H1 (cell line): ENCODE measurements at regions not wholly inside any gene's neighbourhood (a gene's known extent, or its start where the extent isn't known, plus 50 kb on each side); places are given as distances from the start of the nearest gene placed in this dataset.

Source experiments
- CTCF ChIA-PET: fragments of 300-600 bp; sonication (Branson Sonifier 250); formaldehyde crosslinking; loops from one replicate; lab custom pipeline; 2021; ENCODE audit not compliant: partially characterized antibody; lab: Charles Lee
- POLR2A ChIA-PET: fragments of 300-600 bp; sonication (Branson Sonifier 250); formaldehyde crosslinking; loops from one replicate; lab custom pipeline; 2021; ENCODE audit warnings: inconsistent platforms; ENCODE audit not compliant: partially characterized antibody; lab: Charles Lee
- DNase-seq, 2 experiments: peaks; one replicate each; pipeline versions ENCODE4 v3.0.0 to v3.0.0-alpha.2; 2010 to 2022; ENCODE audit warnings: low spot score in 2 of 2, low read depth in 1 of 2, mixed read lengths in 1 of 2
- FAIRE-seq: peaks from 2 replicates; lab custom pipeline; 2011; peaks lifted over from hg19 to GRCh38; lab: Jason Lieb, UNC
- H2AFZ ChIP-seq: 2 replicates; pipeline ENCODE4 v1.8.1; 2012; ENCODE audit warnings: low read length, inconsistent platforms
- H2AK5ac ChIP-seq: 2 replicates; pipeline ENCODE4 v1.6.1; 2013; ENCODE audit warnings: low read depth, low read length
- H2BK120ac ChIP-seq: replicated peaks from 2 replicates; pipeline ENCODE3; 2013; ENCODE audit warnings: low read depth, low read length, inconsistent platforms
- H2BK12ac ChIP-seq: 2 replicates; pipeline ENCODE4 v1.6.1; 2013; ENCODE audit warnings: low read depth, low read length
- H2BK15ac ChIP-seq: 2 replicates; pipeline ENCODE4 v1.6.1; 2013; ENCODE audit warnings: low read length
- H2BK20ac ChIP-seq: 2 replicates; pipeline ENCODE4 v1.6.1; 2013; ENCODE audit warnings: low read length
- H2BK5ac ChIP-seq: 2 replicates; pipeline ENCODE4 v1.6.1; 2013; ENCODE audit warnings: low read depth, low read length
- H3K14ac ChIP-seq: 2 replicates; pipeline ENCODE4 v1.6.1; 2013; ENCODE audit warnings: inconsistent platforms; ENCODE audit not compliant: insufficient read length
- H3K18ac ChIP-seq: 2 replicates; pipeline ENCODE4 v1.6.1; 2013; ENCODE audit warnings: low read length; ENCODE audit errors: extremely low read depth
- H3K23ac ChIP-seq: 2 replicates; pipeline ENCODE4 v1.6.1; 2013; ENCODE audit warnings: inconsistent platforms; ENCODE audit not compliant: insufficient read length
- H3K23me2 ChIP-seq: 2 replicates; pipeline ENCODE4 v1.6.1; 2013; ENCODE audit warnings: low read depth, low read length
- H3K27ac ChIP-seq: 2 replicates; pipeline ENCODE4 v1.6.1; 2011; ENCODE audit warnings: low read depth, low read length, inconsistent platforms
- H3K27me3 ChIP-seq, 4 experiments: replicated peaks in 1 of 4; 1 replicate in 1 of 4; 2 replicates in 3 of 4; pipeline versions ENCODE4 v1.6.1 to v1.8.1; 2011 to 2013; ENCODE audit warnings: low read length in 3 of 4, mild to moderate bottlenecking in 3 of 4, inconsistent platforms in 2 of 4, mixed read lengths in 2 of 4, moderate library complexity in 1 of 4; ENCODE audit not compliant: control insufficient read depth in 3 of 4, insufficient read depth in 3 of 4; ENCODE audit errors: extremely low read depth in 1 of 4
- H3K36me3 ChIP-seq, 4 experiments: 2 replicates each; pipeline versions ENCODE4 v1.6.1 to v1.8.1; 2011 to 2013; ENCODE audit warnings: mild to moderate bottlenecking in 4 of 4, low read length in 3 of 4, moderate library complexity in 2 of 4, control low read depth in 1 of 4, inconsistent platforms in 1 of 4; ENCODE audit not compliant: insufficient read depth in 4 of 4, control insufficient read depth in 2 of 4
- H3K4ac ChIP-seq: replicated peaks from 2 replicates; pipeline ENCODE3; 2013; ENCODE audit warnings: low read length, low read depth, mixed read lengths, inconsistent platforms; ENCODE audit not compliant: insufficient read length
- H3K4me1 ChIP-seq, 4 experiments: replicated peaks in 1 of 4; 1 replicate in 1 of 4; 2 replicates in 3 of 4; pipeline versions ENCODE4 v1.6.1 to v1.8.1; 2011 to 2013; ENCODE audit warnings: low read length in 3 of 4, inconsistent platforms in 2 of 4, mixed read lengths in 1 of 4; ENCODE audit not compliant: insufficient read depth in 4 of 4, control insufficient read depth in 3 of 4
- H3K4me2 ChIP-seq, 2 experiments: 2 replicates each; pipeline versions ENCODE4 v1.6.1 to v1.8.1; 2011 to 2013; ENCODE audit warnings: low read depth in 2 of 2, low read length in 2 of 2, control low read depth in 1 of 2, inconsistent platforms in 1 of 2, mild to moderate bottlenecking in 1 of 2; ENCODE audit not compliant: insufficient read depth in 1 of 2
- H3K4me3 ChIP-seq, 4 experiments: fragments of 200-600, 300-600 bp in 1 of 4; sonication (generic), shearing (Covaris generic), sonication (Bioruptor Twin) in 1 of 4; 2 replicates each; pipeline versions ENCODE4 v1.5.1 to v1.8.1; 2011 to 2016; ENCODE audit warnings: low read length in 4 of 4, low read depth in 3 of 4, control low read depth in 2 of 4, inconsistent platforms in 2 of 4, mild to moderate bottlenecking in 2 of 4, mixed read lengths in 1 of 4, moderate library complexity in 1 of 4; ENCODE audit not compliant: insufficient read depth in 2 of 4; ENCODE audit errors: extremely low read depth in 1 of 4
- H3K56ac ChIP-seq: replicated peaks from 2 replicates; pipeline ENCODE3; 2013; ENCODE audit warnings: low read depth, mild to moderate bottlenecking, mixed read lengths, low read length, inconsistent platforms; ENCODE audit not compliant: insufficient read length
- H3K79me1 ChIP-seq: 2 replicates; pipeline ENCODE4 v1.6.1; 2013; ENCODE audit warnings: low read depth, low read length, control low read depth
- H3K79me2 ChIP-seq, 2 experiments: 2 replicates each; pipeline versions ENCODE4 v1.6.1 to v1.8.1; 2012 to 2013; ENCODE audit warnings: low read length in 2 of 2, mild to moderate bottlenecking in 2 of 2, inconsistent platforms in 1 of 2; ENCODE audit not compliant: insufficient read depth in 2 of 2, control insufficient read depth in 1 of 2
- H3K9ac ChIP-seq, 4 experiments: replicated peaks in 1 of 4; 1 replicate in 1 of 4; 2 replicates in 3 of 4; pipeline versions ENCODE4 v1.6.1 to v1.8.1; 2011 to 2013; ENCODE audit warnings: low read depth in 3 of 4, low read length in 3 of 4, control low read depth in 2 of 4, mild to moderate bottlenecking in 2 of 4, moderate library complexity in 2 of 4, inconsistent platforms in 1 of 4; ENCODE audit errors: extremely low read depth in 1 of 4
- H3K9me3 ChIP-seq, 2 experiments: 2 replicates each; pipeline versions ENCODE4 v1.6.1 to v1.8.1; 2012 to 2013; ENCODE audit warnings: mild to moderate bottlenecking in 2 of 2, moderate library complexity in 2 of 2, control low read depth in 1 of 2, inconsistent platforms in 1 of 2, low read depth in 1 of 2, low read length in 1 of 2, mixed read lengths in 1 of 2; ENCODE audit not compliant: insufficient read depth in 2 of 2
- H4K20me1 ChIP-seq, 2 experiments: replicated peaks in 1 of 2; 2 replicates each; pipeline versions ENCODE3 to v1.8.1; 2011 to 2013; ENCODE audit warnings: inconsistent platforms in 2 of 2, low read length in 2 of 2, mild to moderate bottlenecking in 1 of 2; ENCODE audit not compliant: insufficient read depth in 2 of 2, control insufficient read depth in 1 of 2
- H4K5ac ChIP-seq: 2 replicates; pipeline ENCODE4 v1.6.1; 2013; ENCODE audit warnings: low read length, low read depth, mixed read lengths, inconsistent platforms; ENCODE audit not compliant: insufficient read length
- H4K8ac ChIP-seq: 2 replicates; pipeline ENCODE4 v1.8.0; 2013; ENCODE audit warnings: mild to moderate bottlenecking, moderate library complexity, low read length, inconsistent platforms; ENCODE audit not compliant: insufficient read depth; ENCODE audit errors: extremely low read depth
- H4K91ac ChIP-seq: replicated peaks from 2 replicates; pipeline ENCODE3; 2013; ENCODE audit warnings: low read length, mixed read lengths, inconsistent platforms; ENCODE audit not compliant: insufficient read length
- RAD21 ChIP-seq, 2 experiments: IDR thresholded peaks in 1 of 2; conservative IDR thresholded peaks in 1 of 2; 2 replicates each; pipeline ENCODE4 v1.6.1; 2011; ENCODE audit warnings: low read depth in 2 of 2, low read length in 2 of 2, improper control_type of control experiment in 1 of 2, inconsistent platforms in 1 of 2, mild to moderate bottlenecking in 1 of 2, moderate library complexity in 1 of 2
- TCF12 ChIP-seq: IDR thresholded peaks from 2 replicates; pipeline ENCODE4 v1.6.1; 2011; ENCODE audit warnings: low read depth, mild to moderate bottlenecking, low read length
- WGBS, 2 experiments: shearing (Covaris generic) in 1 of 2; methylation state at CpG; one replicate each; pipeline versions ENCODE4 v1.1.6 to v1.1.7; 2013 to 2015; ENCODE audit warnings: low lambda C conversion rate in 2 of 2, mixed read lengths in 2 of 2, inconsistent platforms in 1 of 2, low coverage in 1 of 2, missing lambda C conversion rate in 1 of 2; ENCODE audit not compliant: insufficient replicate concordance in 2 of 2, insufficient coverage in 1 of 2, insufficient read length in 1 of 2; ENCODE audit errors: extremely low coverage in 1 of 2, missing lambda C conversion rate in 1 of 2; 5-methylcytosine and 5-hydroxymethylcytosine counted together
- TF ChIP-seq, protein P1 (sequence below), 3 experiments: IDR thresholded peaks; 1 replicate in 2 of 3; 2 replicates in 1 of 3; pipeline versions ENCODE4 v1.5.1 to v1.6.1; 2011; ENCODE audit warnings: low read length in 3 of 3, mild to moderate bottlenecking in 3 of 3, inconsistent platforms in 2 of 3, low read depth in 1 of 3, moderate library complexity in 1 of 3; ENCODE audit not compliant: insufficient read depth in 1 of 3; ENCODE audit errors: control extremely low read depth in 1 of 3

- Histone ChIP-seq H2BK20ac (no peak overlapping the region), H3K4me3 (no peak overlapping the region), H2BK120ac (no peak overlapping the region), H3K23ac (no peak overlapping the region), H3K9ac (no peak overlapping the region), H3K23me2 (no peaks in the 10 kb centered on the region), H3K79me1 (no peaks in the 10 kb centered on the region), H2BK12ac (no peak overlapping the region), H4K5ac (no peak overlapping the region), H3K14ac (no peak overlapping the region), H2AFZ (no peak overlapping the region), H4K20me1 (no peaks in the 10 kb centered on the region), H3K36me3 (no peaks in the 10 kb centered on the region), H3K56ac (no peak overlapping the region), H4K8ac (no peak overlapping the region; the same call in 1 of the 2 replicates), H3K27me3 (no peaks in the 10 kb centered on the region; a peak in 1 of 7 replicates), H3K4me1 (no peaks in the 10 kb centered on the region), H3K18ac (no peak overlapping the region), H3K27ac (no peak overlapping the region), H3K9me3 (0 out of 4 replicates have a peak, but pooled peaks cover 0 to 3% of the 10 kb centered on the region in 2 experiments), H3K4ac (no peak overlapping the region), H2AK5ac (no peak overlapping the region), H2BK15ac (no peak overlapping the region), H3K79me2 (no peaks in the 10 kb centered on the region), H3K4me2 (no peak overlapping the region), H4K91ac (no peak overlapping the region), H2BK5ac (no peak overlapping the region)
- TF ChIP-seq, protein P1, sequence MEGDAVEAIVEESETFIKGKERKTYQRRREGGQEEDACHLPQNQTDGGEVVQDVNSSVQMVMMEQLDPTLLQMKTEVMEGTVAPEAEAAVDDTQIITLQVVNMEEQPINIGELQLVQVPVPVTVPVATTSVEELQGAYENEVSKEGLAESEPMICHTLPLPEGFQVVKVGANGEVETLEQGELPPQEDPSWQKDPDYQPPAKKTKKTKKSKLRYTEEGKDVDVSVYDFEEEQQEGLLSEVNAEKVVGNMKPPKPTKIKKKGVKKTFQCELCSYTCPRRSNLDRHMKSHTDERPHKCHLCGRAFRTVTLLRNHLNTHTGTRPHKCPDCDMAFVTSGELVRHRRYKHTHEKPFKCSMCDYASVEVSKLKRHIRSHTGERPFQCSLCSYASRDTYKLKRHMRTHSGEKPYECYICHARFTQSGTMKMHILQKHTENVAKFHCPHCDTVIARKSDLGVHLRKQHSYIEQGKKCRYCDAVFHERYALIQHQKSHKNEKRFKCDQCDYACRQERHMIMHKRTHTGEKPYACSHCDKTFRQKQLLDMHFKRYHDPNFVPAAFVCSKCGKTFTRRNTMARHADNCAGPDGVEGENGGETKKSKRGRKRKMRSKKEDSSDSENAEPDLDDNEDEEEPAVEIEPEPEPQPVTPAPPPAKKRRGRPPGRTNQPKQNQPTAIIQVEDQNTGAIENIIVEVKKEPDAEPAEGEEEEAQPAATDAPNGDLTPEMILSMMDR (IDR thresholded peaks at IDR 0.05; ENCODE audit: control extremely low read depth in 1 of 3, insufficient read depth in 1 of 3, low read depth in 1 of 3, low read length in 3 of 3) = peak in 2 of 3 experiments; percentile 7 to 16; a peak in 2 of 4 replicates
- no peak for TF ChIP-seq TCF12
- peak; percentile 14 to 20; a peak in 2 of 4 replicates for TF ChIP-seq RAD21 (IDR thresholded peaks at IDR 0.05 in 1 of 2, conservative IDR thresholded peaks at IDR 0.05 in 1 of 2; ENCODE audit: low read depth in 2 of 2, low read length in 2 of 2)
- POLR2A ChIA-PET = no interaction called here
- CTCF ChIA-PET = interaction anchor here (0.9 kb wide), 1 partner anchor 570 kb away, joined by 3 read pairs; no protein-coding TSS in a partner anchor
- FAIRE-seq (no peak), DNase-seq (no peak)
- WGBS, 2 experiments = 94% methylated on average over 2 of the region's 2 CpGs; no CpG with 5 or more reads in 1 of the 2 experiments
Observed at GRCh38 chr21:35340273-35340672, 291.2 kb upstream of the RUNX1 start.
